ENCODE measurements at regions not wholly inside any gene's neighbourhood (a gene's known extent, or its start where the extent isn't known, plus 50 kb on each side); places are given as distances from the start of the nearest gene placed in this dataset.

- DNase-seq (ENCODE audit: low read depth, low spot score), result no peak
These were observed 969.1 kb upstream of the CDH2 start for GRCh38 chr18:29146068-29146467.

DNA sequence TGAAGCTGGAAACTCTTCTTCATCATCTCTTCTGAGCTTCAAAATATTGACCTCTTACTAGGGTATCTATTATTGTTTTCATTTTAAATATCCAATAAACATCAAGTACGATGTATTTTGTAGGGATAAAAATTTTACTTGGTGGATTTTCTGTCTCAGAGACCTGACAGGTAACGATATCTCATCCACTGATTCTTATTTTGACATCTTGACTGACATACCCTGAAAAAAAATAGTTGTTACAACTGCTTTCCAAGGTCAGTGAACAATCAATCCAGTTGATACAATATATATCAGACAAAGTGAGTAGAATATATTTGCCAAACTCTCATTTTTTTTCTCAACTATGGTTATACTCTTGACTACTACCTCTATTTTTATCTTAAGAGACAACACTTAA, 963.7 kb upstream of the CDH2 start:
- H3K27me3 ChIP-seq (ENCODE audit: control insufficient read depth, extremely low read depth, insufficient read depth, low read length), result no peaks in the 10 kb centered on the region
- FAIRE-seq, result no peak
- no peaks in the 10 kb centered on the region for H3K9me3 ChIP-seq (ENCODE audit: control insufficient read depth, low read depth, low read length)
- H3K4me1 ChIP-seq (ENCODE audit: control insufficient read depth, extremely low read depth, insufficient read depth, low read length), result no peaks in the 10 kb centered on the region
- no peaks in the 10 kb centered on the region for H3K9me1 ChIP-seq (ENCODE audit: control insufficient read depth, extremely low read depth, insufficient read depth, low read length)
- no peaks in the 10 kb centered on the region for H3K36me3 ChIP-seq (ENCODE audit: control insufficient read depth in 2 of 2, extremely low read depth in 1 of 2, insufficient read depth in 2 of 2, low read length in 2 of 2)
- H3K4me3 ChIP-seq (ENCODE audit: control insufficient read depth in 2 of 3, extremely low read depth in 1 of 3, insufficient read depth in 2 of 3, low read depth in 1 of 3, low read length in 3 of 3), result no peak overlapping the region
- TF ChIP-seq, protein P1, sequence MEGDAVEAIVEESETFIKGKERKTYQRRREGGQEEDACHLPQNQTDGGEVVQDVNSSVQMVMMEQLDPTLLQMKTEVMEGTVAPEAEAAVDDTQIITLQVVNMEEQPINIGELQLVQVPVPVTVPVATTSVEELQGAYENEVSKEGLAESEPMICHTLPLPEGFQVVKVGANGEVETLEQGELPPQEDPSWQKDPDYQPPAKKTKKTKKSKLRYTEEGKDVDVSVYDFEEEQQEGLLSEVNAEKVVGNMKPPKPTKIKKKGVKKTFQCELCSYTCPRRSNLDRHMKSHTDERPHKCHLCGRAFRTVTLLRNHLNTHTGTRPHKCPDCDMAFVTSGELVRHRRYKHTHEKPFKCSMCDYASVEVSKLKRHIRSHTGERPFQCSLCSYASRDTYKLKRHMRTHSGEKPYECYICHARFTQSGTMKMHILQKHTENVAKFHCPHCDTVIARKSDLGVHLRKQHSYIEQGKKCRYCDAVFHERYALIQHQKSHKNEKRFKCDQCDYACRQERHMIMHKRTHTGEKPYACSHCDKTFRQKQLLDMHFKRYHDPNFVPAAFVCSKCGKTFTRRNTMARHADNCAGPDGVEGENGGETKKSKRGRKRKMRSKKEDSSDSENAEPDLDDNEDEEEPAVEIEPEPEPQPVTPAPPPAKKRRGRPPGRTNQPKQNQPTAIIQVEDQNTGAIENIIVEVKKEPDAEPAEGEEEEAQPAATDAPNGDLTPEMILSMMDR (optimal IDR thresholded peaks at IDR 0.05 in 1 of 3, IDR thresholded peaks at IDR 0.05 in 1 of 3, conservative IDR thresholded peaks at IDR 0.05 in 1 of 3; ENCODE audit: extremely low read depth in 1 of 3, insufficient read depth in 2 of 3, low read length in 3 of 3), result no peak
- TF ChIP-seq EZH2 (IDR thresholded peaks at IDR 0.05; ENCODE audit: low read length), result no peak
- DNase-seq (ENCODE audit: low read depth, low spot score), result no peak
- H3K4me2 ChIP-seq (ENCODE audit: control insufficient read depth, extremely low read depth, insufficient read depth, low read depth, low read length), result no peak overlapping the region
- H3K79me2 ChIP-seq (ENCODE audit: control insufficient read depth, insufficient read depth, low read length), result no peaks in the 10 kb centered on the region
- no peak overlapping the region for H3K27ac ChIP-seq (ENCODE audit: control insufficient read depth, insufficient read depth, low read length)
- dilution Hi-C loops (cut with MboI; ENCODE audit: extremely low pct_ligation_motif_present, low sequenced_read_pairs), result no loop called here
- no peaks in the 10 kb centered on the region for H4K20me1 ChIP-seq (ENCODE audit: control insufficient read depth, extremely low read depth, insufficient read depth, low read length)
- no peak overlapping the region for H2AFZ ChIP-seq (ENCODE audit: control insufficient read depth, low read length)
- no peak overlapping the region for H3K9ac ChIP-seq (ENCODE audit: control insufficient read depth, extremely low read depth, insufficient read depth, low read length)

More at GRCh38 chr18:29146068-29146467, 969.1 kb upstream of the CDH2 start:
- Histone ChIP-seq H3K27me3 (ENCODE audit: control insufficient read depth, extremely low read depth, insufficient read depth, low read length) (no peaks in the 10 kb centered on the region), H3K36me3 (ENCODE audit: control insufficient read depth in 2 of 2, extremely low read depth in 1 of 2, insufficient read depth in 2 of 2, low read length in 2 of 2) (no peaks in the 10 kb centered on the region), H3K9me3 (ENCODE audit: control insufficient read depth, low read depth, low read length) (no peaks in the 10 kb centered on the region), H3K4me3 (ENCODE audit: control insufficient read depth in 2 of 3, extremely low read depth in 1 of 3, insufficient read depth in 2 of 3, low read depth in 1 of 3, low read length in 3 of 3) (no peak overlapping the region), H3K27ac (ENCODE audit: control insufficient read depth, insufficient read depth, low read length) (no peak overlapping the region), H3K9me1 (ENCODE audit: control insufficient read depth, extremely low read depth, insufficient read depth, low read length) (no peaks in the 10 kb centered on the region), H4K20me1 (ENCODE audit: control insufficient read depth, extremely low read depth, insufficient read depth, low read length) (no peaks in the 10 kb centered on the region), H3K4me2 (ENCODE audit: control insufficient read depth, extremely low read depth, insufficient read depth, low read depth, low read length) (no peak overlapping the region), H2AFZ (ENCODE audit: control insufficient read depth, low read length) (no peak overlapping the region), H3K9ac (ENCODE audit: control insufficient read depth, extremely low read depth, insufficient read depth, low read length) (no peak overlapping the region), H3K4me1 (ENCODE audit: control insufficient read depth, extremely low read depth, insufficient read depth, low read length) (no peaks in the 10 kb centered on the region), H3K79me2 (ENCODE audit: control insufficient read depth, insufficient read depth, low read length) (no peaks in the 10 kb centered on the region)
- no peak for FAIRE-seq
- dilution Hi-C loops (cut with MboI; ENCODE audit: extremely low pct_ligation_motif_present, low sequenced_read_pairs), result no loop called here
- TF ChIP-seq, protein P1 (optimal IDR thresholded peaks at IDR 0.05 in 1 of 3, IDR thresholded peaks at IDR 0.05 in 1 of 3, conservative IDR thresholded peaks at IDR 0.05 in 1 of 3; ENCODE audit: extremely low read depth in 1 of 3, insufficient read depth in 2 of 3, low read length in 3 of 3), result no peak
- no peak for TF ChIP-seq EZH2 (IDR thresholded peaks at IDR 0.05; ENCODE audit: low read length)

Data from keratinocyte (primary cell).